Adrenal gland (tissue), 5 donors: ENCODE measurements at regions not wholly inside any gene's neighbourhood (a gene's known extent, or its start where the extent isn't known, plus 50 kb on each side); places are given as distances from the start of the nearest gene placed in this dataset.

ENCODE experiments used
- POLR2A ChIP-seq, 2 donors: fragments of 450-650 bp; IDR thresholded peaks; one replicate each; pipeline ENCODE4 v1.6.1; 2017; ENCODE audit warnings: antibody characterized with exemption in 2 of 2, mild to moderate bottlenecking in 2 of 2, moderate library complexity in 1 of 2
- TF ChIP-seq, protein P1 (sequence below), 6 experiments: fragments of 450-650 bp in 4 of 6; fragments of 200-600 bp in 2 of 6; sonication (generic) in 1 of 6; IDR thresholded peaks; 1 replicate in 5 of 6; 2 replicates in 1 of 6; pipeline versions ENCODE4 v1.5.1 to v1.8.0; 2016 to 2021; ENCODE audit warnings: antibody characterized with exemption in 6 of 6, mild to moderate bottlenecking in 2 of 6, moderate library complexity in 1 of 6
- donor health status: DM: no; HTN: no; CAD: no.

DNA sequence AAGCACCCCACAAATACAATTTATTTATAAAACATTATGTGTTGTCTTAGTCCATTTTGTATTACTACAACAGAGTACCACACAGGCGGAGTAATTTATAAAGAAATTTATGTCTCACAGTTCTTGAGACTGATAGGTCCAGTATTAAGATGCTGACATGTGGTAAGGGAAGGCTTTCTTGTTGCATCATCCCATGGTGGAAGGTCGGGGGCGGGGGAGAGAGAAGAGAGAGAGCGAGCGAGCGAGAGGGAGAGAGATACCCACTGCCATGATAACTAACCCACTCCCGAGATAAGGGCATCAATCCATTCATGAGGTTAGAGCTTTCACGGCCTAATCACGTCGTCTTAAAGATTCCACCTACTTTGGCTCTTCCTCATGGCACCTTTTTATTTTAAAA, 117.8 kb downstream of the KCNJ12 start:
- TF ChIP-seq, protein P1, sequence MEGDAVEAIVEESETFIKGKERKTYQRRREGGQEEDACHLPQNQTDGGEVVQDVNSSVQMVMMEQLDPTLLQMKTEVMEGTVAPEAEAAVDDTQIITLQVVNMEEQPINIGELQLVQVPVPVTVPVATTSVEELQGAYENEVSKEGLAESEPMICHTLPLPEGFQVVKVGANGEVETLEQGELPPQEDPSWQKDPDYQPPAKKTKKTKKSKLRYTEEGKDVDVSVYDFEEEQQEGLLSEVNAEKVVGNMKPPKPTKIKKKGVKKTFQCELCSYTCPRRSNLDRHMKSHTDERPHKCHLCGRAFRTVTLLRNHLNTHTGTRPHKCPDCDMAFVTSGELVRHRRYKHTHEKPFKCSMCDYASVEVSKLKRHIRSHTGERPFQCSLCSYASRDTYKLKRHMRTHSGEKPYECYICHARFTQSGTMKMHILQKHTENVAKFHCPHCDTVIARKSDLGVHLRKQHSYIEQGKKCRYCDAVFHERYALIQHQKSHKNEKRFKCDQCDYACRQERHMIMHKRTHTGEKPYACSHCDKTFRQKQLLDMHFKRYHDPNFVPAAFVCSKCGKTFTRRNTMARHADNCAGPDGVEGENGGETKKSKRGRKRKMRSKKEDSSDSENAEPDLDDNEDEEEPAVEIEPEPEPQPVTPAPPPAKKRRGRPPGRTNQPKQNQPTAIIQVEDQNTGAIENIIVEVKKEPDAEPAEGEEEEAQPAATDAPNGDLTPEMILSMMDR (IDR thresholded peaks at IDR 0.05) = no peak
- TF ChIP-seq POLR2A (IDR thresholded peaks at IDR 0.05) = no peak
